ENCODE measurements at regions not wholly inside any gene's neighbourhood (a gene's known extent, or its start where the extent isn't known, plus 50 kb on each side); places are given as distances from the start of the nearest gene placed in this dataset.
A peak's percentile ranks its signal among the peaks of the same experiment; 100 is the strongest.

DNA sequence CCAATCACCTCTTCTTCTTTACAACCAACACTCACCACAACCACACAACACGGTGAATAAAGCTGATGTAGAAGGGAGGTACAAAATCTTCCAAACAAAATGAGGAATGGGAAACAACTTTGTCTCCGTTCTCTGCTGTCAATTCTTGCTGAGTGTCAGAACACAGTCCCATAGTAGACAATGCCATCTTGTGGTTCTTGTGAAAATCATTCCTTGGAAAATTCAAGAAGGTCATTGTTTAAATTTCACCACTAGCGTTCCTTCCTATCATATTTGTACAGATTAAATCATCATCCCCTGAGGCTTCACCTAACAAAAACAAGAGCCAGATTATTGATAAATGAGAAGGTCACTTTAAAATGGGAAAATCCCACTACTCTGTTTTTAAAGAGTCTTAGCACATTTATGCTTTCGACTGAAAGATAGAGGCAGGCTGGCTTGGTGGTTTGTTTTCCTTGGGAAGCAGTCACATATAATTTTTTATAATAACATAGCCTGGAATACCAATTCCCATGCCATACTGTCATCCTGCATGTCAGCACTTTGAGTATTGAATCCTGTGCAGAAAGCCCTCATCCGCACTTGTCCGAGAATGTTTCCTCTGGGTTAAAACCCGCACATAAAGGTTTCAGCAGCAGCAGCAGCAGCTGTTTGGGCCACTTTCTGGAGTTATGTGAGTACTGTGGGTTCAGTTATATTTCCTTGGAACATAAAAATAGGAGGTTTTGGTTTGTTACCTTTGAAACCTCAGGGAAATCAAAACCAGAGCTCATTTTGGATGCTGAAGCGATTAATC, 395.0 kb upstream of the SMARCA2 start:
- Histone ChIP-seq H2AFZ (no peak overlapping the region), H3K4me3 (ENCODE audit: low read depth, low read length) (no peak overlapping the region), H3K27me3 (ENCODE audit: control insufficient read depth, insufficient read depth, low read length) (no peaks in the 10 kb centered on the region), H3K4me2 (ENCODE audit: low read length) (no peak overlapping the region), H3K79me2 (no peaks in the 10 kb centered on the region), H3K27ac (no peak overlapping the region), H3K4me1 (no peaks in the 10 kb centered on the region), H3K36me3 (ENCODE audit: control insufficient read depth, insufficient read depth, low read length) (no peaks in the 10 kb centered on the region), H3K9me3 (ENCODE audit: control insufficient read depth, low read length) (no peaks in the 10 kb centered on the region), H3K9ac (no peak overlapping the region)
- TF ChIP-seq, protein P1, sequence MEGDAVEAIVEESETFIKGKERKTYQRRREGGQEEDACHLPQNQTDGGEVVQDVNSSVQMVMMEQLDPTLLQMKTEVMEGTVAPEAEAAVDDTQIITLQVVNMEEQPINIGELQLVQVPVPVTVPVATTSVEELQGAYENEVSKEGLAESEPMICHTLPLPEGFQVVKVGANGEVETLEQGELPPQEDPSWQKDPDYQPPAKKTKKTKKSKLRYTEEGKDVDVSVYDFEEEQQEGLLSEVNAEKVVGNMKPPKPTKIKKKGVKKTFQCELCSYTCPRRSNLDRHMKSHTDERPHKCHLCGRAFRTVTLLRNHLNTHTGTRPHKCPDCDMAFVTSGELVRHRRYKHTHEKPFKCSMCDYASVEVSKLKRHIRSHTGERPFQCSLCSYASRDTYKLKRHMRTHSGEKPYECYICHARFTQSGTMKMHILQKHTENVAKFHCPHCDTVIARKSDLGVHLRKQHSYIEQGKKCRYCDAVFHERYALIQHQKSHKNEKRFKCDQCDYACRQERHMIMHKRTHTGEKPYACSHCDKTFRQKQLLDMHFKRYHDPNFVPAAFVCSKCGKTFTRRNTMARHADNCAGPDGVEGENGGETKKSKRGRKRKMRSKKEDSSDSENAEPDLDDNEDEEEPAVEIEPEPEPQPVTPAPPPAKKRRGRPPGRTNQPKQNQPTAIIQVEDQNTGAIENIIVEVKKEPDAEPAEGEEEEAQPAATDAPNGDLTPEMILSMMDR (IDR thresholded peaks at IDR 0.05) = peak; percentile 41

- H3K4me3 ChIP-seq (ENCODE audit: low read depth, low read length) = no peak overlapping the region
- no peaks in the 10 kb centered on the region for H3K4me1 ChIP-seq
- H3K9me3 ChIP-seq (ENCODE audit: control insufficient read depth, low read length) = no peaks in the 10 kb centered on the region
- no peaks in the 10 kb centered on the region for H3K27me3 ChIP-seq (ENCODE audit: control insufficient read depth, insufficient read depth, low read length)
- H3K9ac ChIP-seq = no peak overlapping the region
- TF ChIP-seq, protein P1 (IDR thresholded peaks at IDR 0.05) = no peak
- no peak overlapping the region for H2AFZ ChIP-seq
- no peaks in the 10 kb centered on the region for H3K79me2 ChIP-seq
- no peak overlapping the region for H3K27ac ChIP-seq
- H3K36me3 ChIP-seq (ENCODE audit: control insufficient read depth, insufficient read depth, low read length) = no peaks in the 10 kb centered on the region
- no peak overlapping the region for H3K4me2 ChIP-seq (ENCODE audit: low read length)
Observed at GRCh38 chr9:1637401-1637800, 377.7 kb upstream of the SMARCA2 start.

DNA sequence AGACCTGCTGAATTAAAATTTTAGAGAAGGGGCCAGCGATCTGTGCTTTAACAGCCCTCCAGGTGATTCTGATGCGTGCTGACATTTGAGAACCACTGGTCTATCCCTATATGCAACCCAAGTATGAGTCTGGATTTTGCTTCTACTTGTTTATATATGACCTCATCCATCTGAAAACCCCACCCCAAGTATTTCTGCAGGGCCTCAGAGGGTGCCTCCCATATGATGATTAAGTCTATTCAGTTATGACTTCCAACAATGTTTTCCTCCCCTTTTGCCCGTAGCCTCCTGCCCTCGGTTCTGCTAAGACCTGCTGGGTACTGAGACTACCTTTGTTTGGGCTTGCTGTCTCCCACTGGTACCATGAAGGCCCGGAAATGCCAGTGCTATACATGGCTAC, 376.0 kb upstream of the SMARCA2 start:
- Histone ChIP-seq H3K4me1 (no peaks in the 10 kb centered on the region), H3K9ac (no peak overlapping the region), H3K36me3 (ENCODE audit: control insufficient read depth, insufficient read depth, low read length) (no peaks in the 10 kb centered on the region), H3K9me3 (ENCODE audit: control insufficient read depth, low read length) (no peaks in the 10 kb centered on the region), H2AFZ (no peak overlapping the region), H3K27me3 (ENCODE audit: control insufficient read depth, insufficient read depth, low read length) (no peaks in the 10 kb centered on the region), H3K79me2 (no peaks in the 10 kb centered on the region), H3K4me2 (ENCODE audit: low read length) (no peak overlapping the region), H3K27ac (no peak overlapping the region), H3K4me3 (ENCODE audit: low read depth, low read length) (no peak overlapping the region)
- TF ChIP-seq, protein P1 (IDR thresholded peaks at IDR 0.05) = no peak

- Histone ChIP-seq H3K27ac (no peak overlapping the region), H3K4me1 (no peaks in the 10 kb centered on the region), H3K9ac (no peak overlapping the region), H2AFZ (no peak overlapping the region), H3K9me3 (ENCODE audit: control insufficient read depth, low read length) (no peaks in the 10 kb centered on the region), H3K4me2 (ENCODE audit: low read length) (no peak overlapping the region), H3K27me3 (ENCODE audit: control insufficient read depth, insufficient read depth, low read length) (no peaks in the 10 kb centered on the region), H3K36me3 (ENCODE audit: control insufficient read depth, insufficient read depth, low read length) (no peaks in the 10 kb centered on the region), H3K79me2 (no peaks in the 10 kb centered on the region), H3K4me3 (ENCODE audit: low read depth, low read length) (no peak overlapping the region)
- TF ChIP-seq, protein P1 (IDR thresholded peaks at IDR 0.05) = no peak
Observed at GRCh38 chr9:1647776-1648175, 367.4 kb upstream of the SMARCA2 start.

DNA sequence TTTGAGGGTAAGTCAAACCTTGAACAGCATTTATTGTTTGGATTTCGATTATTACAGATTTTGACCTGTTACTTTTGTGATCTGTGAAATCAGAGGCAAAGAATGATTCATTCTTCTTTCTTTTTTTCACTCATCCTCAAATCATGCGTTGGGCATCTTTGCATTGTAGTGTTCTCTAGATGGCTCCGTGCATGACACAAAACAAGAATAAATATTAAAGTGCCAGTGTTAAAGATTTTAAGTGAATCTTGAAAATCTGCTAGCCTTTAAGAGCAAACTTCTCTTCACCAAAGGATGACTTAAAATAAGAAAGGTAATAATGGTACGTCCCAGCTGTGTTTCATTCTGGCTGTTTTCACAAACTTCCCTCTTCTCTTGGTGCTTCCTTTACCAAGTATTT, 361.9 kb upstream of the SMARCA2 start:
- TF ChIP-seq, protein P1 (IDR thresholded peaks at IDR 0.05) = no peak
- H3K4me3 ChIP-seq (ENCODE audit: low read depth, low read length) = no peak overlapping the region
- H3K36me3 ChIP-seq (ENCODE audit: control insufficient read depth, insufficient read depth, low read length) = no peaks in the 10 kb centered on the region
- no peak overlapping the region for H3K4me2 ChIP-seq (ENCODE audit: low read length)
- no peaks in the 10 kb centered on the region for H3K4me1 ChIP-seq
- H3K9me3 ChIP-seq (ENCODE audit: control insufficient read depth, low read length) = no peaks in the 10 kb centered on the region
- H3K9ac ChIP-seq = no peak overlapping the region
- H2AFZ ChIP-seq = no peak overlapping the region
- no peak overlapping the region for H3K27ac ChIP-seq
- H3K27me3 ChIP-seq (ENCODE audit: control insufficient read depth, insufficient read depth, low read length) = no peaks in the 10 kb centered on the region
- no peaks in the 10 kb centered on the region for H3K79me2 ChIP-seq

Measured in parathyroid adenoma (tissue), 2 donors.